ENCODE measurements at regions not wholly inside any gene's neighbourhood (a gene's known extent, or its start where the extent isn't known, plus 50 kb on each side); places are given as distances from the start of the nearest gene placed in this dataset.

DNA sequence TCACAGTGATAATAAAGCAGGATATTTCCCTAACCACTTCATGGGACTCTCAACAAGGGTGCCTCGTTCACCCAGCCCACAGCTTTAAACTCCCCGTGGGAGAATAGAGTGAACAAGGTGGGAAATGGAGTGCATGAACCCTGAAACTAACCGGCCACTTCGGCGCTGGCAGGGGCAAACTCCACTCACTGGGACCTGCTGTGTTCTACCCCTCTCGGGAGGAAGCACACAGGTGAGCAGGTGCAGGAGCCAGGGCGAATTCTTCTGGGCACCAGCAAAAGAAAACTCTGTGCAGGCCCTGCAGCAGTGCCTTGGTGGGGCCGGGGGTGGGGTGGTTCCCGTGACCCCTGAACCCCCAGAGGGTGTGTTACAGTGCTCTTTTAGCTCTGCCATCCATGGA, 2029.1 kb upstream of the LRRTM1 start:
- ChIA-PET POLR2A (interaction anchor here (0.6 to 0.7 kb wide), 2 partner anchors 400 to 1940 kb away, joined by 3 to 5 read pairs; no protein-coding TSS in a partner anchor), CTCF (ENCODE audit: low intra/inter-chr PET ratio) (no interaction called here)
- no peak overlapping the region for H3K4me2 ChIP-seq (ENCODE audit: insufficient read depth, low read length)
- no peaks in the 10 kb centered on the region for H3K36me3 ChIP-seq (ENCODE audit: control insufficient read depth, insufficient read depth, low read length)
- H2AFZ ChIP-seq (ENCODE audit: low read depth, low read length): no peak overlapping the region
- in situ Hi-C loops (cut with MboI): no loop called here
- H3K4me1 ChIP-seq (replicated peaks in 1 of 2; ENCODE audit: control insufficient read depth in 2 of 2, insufficient read depth in 2 of 2, low read length in 2 of 2): no peaks in the 10 kb centered on the region
- no peaks in the 10 kb centered on the region for H3K9me3 ChIP-seq (replicated peaks; ENCODE audit: control insufficient read depth, insufficient read depth, low read depth, low read length)
- no peaks in the 10 kb centered on the region for H4K20me1 ChIP-seq (replicated peaks; ENCODE audit: control insufficient read depth, insufficient read depth, low read length)
- no peak overlapping the region for H3K9ac ChIP-seq (ENCODE audit: insufficient read depth in 1 of 2, low read depth in 2 of 2, low read length in 2 of 2)
- no peak overlapping the region for H3K27ac ChIP-seq (ENCODE audit: extremely low read depth, low read depth, low read length)
- H3K79me2 ChIP-seq (ENCODE audit: control insufficient read depth, insufficient read depth, low read length): no peaks in the 10 kb centered on the region
- TF ChIP-seq CAMTA2 (CRISPR knock-in tag; conservative IDR thresholded peaks at IDR 0.05) (no peak), CCNT2 (IDR thresholded peaks at IDR 0.05; ENCODE audit: borderline replicate concordance, extremely low read depth, insufficient read length, low read depth, low read length) (no peak), HCFC1 (IDR thresholded peaks at IDR 0.05; ENCODE audit: low read depth, low read length) (no peak), RBM39 (optimal IDR thresholded peaks at IDR 0.05; ENCODE audit: low read depth, low read length) (no peak), SRSF9 (IDR thresholded peaks at IDR 0.05; ENCODE audit: borderline replicate concordance, low read depth, low read length) (no peak)
- TF ChIP-seq, protein P1, sequence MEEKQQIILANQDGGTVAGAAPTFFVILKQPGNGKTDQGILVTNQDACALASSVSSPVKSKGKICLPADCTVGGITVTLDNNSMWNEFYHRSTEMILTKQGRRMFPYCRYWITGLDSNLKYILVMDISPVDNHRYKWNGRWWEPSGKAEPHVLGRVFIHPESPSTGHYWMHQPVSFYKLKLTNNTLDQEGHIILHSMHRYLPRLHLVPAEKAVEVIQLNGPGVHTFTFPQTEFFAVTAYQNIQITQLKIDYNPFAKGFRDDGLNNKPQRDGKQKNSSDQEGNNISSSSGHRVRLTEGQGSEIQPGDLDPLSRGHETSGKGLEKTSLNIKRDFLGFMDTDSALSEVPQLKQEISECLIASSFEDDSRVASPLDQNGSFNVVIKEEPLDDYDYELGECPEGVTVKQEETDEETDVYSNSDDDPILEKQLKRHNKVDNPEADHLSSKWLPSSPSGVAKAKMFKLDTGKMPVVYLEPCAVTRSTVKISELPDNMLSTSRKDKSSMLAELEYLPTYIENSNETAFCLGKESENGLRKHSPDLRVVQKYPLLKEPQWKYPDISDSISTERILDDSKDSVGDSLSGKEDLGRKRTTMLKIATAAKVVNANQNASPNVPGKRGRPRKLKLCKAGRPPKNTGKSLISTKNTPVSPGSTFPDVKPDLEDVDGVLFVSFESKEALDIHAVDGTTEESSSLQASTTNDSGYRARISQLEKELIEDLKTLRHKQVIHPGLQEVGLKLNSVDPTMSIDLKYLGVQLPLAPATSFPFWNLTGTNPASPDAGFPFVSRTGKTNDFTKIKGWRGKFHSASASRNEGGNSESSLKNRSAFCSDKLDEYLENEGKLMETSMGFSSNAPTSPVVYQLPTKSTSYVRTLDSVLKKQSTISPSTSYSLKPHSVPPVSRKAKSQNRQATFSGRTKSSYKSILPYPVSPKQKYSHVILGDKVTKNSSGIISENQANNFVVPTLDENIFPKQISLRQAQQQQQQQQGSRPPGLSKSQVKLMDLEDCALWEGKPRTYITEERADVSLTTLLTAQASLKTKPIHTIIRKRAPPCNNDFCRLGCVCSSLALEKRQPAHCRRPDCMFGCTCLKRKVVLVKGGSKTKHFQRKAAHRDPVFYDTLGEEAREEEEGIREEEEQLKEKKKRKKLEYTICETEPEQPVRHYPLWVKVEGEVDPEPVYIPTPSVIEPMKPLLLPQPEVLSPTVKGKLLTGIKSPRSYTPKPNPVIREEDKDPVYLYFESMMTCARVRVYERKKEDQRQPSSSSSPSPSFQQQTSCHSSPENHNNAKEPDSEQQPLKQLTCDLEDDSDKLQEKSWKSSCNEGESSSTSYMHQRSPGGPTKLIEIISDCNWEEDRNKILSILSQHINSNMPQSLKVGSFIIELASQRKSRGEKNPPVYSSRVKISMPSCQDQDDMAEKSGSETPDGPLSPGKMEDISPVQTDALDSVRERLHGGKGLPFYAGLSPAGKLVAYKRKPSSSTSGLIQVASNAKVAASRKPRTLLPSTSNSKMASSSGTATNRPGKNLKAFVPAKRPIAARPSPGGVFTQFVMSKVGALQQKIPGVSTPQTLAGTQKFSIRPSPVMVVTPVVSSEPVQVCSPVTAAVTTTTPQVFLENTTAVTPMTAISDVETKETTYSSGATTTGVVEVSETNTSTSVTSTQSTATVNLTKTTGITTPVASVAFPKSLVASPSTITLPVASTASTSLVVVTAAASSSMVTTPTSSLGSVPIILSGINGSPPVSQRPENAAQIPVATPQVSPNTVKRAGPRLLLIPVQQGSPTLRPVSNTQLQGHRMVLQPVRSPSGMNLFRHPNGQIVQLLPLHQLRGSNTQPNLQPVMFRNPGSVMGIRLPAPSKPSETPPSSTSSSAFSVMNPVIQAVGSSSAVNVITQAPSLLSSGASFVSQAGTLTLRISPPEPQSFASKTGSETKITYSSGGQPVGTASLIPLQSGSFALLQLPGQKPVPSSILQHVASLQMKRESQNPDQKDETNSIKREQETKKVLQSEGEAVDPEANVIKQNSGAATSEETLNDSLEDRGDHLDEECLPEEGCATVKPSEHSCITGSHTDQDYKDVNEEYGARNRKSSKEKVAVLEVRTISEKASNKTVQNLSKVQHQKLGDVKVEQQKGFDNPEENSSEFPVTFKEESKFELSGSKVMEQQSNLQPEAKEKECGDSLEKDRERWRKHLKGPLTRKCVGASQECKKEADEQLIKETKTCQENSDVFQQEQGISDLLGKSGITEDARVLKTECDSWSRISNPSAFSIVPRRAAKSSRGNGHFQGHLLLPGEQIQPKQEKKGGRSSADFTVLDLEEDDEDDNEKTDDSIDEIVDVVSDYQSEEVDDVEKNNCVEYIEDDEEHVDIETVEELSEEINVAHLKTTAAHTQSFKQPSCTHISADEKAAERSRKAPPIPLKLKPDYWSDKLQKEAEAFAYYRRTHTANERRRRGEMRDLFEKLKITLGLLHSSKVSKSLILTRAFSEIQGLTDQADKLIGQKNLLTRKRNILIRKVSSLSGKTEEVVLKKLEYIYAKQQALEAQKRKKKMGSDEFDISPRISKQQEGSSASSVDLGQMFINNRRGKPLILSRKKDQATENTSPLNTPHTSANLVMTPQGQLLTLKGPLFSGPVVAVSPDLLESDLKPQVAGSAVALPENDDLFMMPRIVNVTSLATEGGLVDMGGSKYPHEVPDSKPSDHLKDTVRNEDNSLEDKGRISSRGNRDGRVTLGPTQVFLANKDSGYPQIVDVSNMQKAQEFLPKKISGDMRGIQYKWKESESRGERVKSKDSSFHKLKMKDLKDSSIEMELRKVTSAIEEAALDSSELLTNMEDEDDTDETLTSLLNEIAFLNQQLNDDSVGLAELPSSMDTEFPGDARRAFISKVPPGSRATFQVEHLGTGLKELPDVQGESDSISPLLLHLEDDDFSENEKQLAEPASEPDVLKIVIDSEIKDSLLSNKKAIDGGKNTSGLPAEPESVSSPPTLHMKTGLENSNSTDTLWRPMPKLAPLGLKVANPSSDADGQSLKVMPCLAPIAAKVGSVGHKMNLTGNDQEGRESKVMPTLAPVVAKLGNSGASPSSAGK (IDR thresholded peaks at IDR 0.05): no peak
- ATAC-seq: no peak
- 0% methylated on average over 6 of the region's 9 CpGs for WGBS (ENCODE audit: insufficient coverage, low coverage, missing lambda C conversion rate)
- no peaks in the 10 kb centered on the region for H3K9me1 ChIP-seq (ENCODE audit: control insufficient read depth, insufficient read depth, low read length)
- intact Hi-C loops (cut with micrococcal nuclease): no loop called here
- no peak for FAIRE-seq
- BruUV-seq (replicated peaks): no TSS peak
- no peak for DNase-seq (ENCODE audit: extremely low read depth in 1 of 4, low spot score in 3 of 4)
- no peak overlapping the region for H3K4me3 ChIP-seq
- no peaks in the 10 kb centered on the region for H3K27me3 ChIP-seq (ENCODE audit: control insufficient read depth in 2 of 2, insufficient read depth in 2 of 2, low read length in 2 of 2)
